Gastroesophageal sphincter (tissue), 4 donors: ENCODE measurements at regions not wholly inside any gene's neighbourhood (a gene's known extent, or its start where the extent isn't known, plus 50 kb on each side); places are given as distances from the start of the nearest gene placed in this dataset.

ENCODE experiments used
- ATAC-seq: fragments of 150-250 bp; one replicate; pipeline ENCODE4 v1.9.1; 2016; ENCODE audit warnings: mild to moderate bottlenecking, moderate library complexity
- H3K27ac ChIP-seq, 4 donors: fragments of 200-600 bp; sonication (generic) in 3 of 4; 1 replicate in 3 of 4; 2 replicates in 1 of 4; pipeline ENCODE4 v1.5.1; 2016 to 2019
- H3K27me3 ChIP-seq: fragments of 200-600 bp; sonication (generic); one replicate; pipeline ENCODE4 v1.5.1; 2019
- H3K36me3 ChIP-seq, 2 donors: fragments of 200-600 bp; sonication (generic); one replicate each; pipeline ENCODE4 v1.5.1; 2019; ENCODE audit warnings: control low read depth in 1 of 2
- H3K4me1 ChIP-seq, 3 donors: fragments of 200-600 bp; sonication (generic); 1 replicate in 2 of 3; 2 replicates in 1 of 3; pipeline ENCODE4 v1.5.1; 2016 to 2019; ENCODE audit warnings: control low read depth in 2 of 3
- H3K4me3 ChIP-seq, 2 donors: fragments of 200-600 bp; sonication (generic); one replicate each; pipeline ENCODE4 v1.5.1; 2019; ENCODE audit warnings: mild to moderate bottlenecking in 1 of 2, moderate library complexity in 1 of 2
- H3K9me3 ChIP-seq, 3 donors: fragments of 200-600 bp; sonication (generic); one replicate each; pipeline ENCODE4 v1.5.1; 2017 to 2019; ENCODE audit warnings: control low read depth in 2 of 3
- CTCF ChIP-seq, 4 experiments: fragments of 200-600 bp in 2 of 4; fragments of 450-650 bp in 2 of 4; sonication (generic) in 1 of 4; IDR thresholded peaks; one replicate each; pipeline ENCODE4 v1.5.1; 2017 to 2019; ENCODE audit warnings: antibody characterized with exemption in 4 of 4, mild to moderate bottlenecking in 2 of 4, moderate library complexity in 2 of 4
- EP300 ChIP-seq: sonication (generic); formaldehyde crosslinking; IDR thresholded peaks from one replicate; pipeline ENCODE4 v1.6.1; 2017; ENCODE audit warnings: antibody characterized with exemption, mild to moderate bottlenecking
- POLR2A ChIP-seq, 2 donors: fragments of 450-650 bp; IDR thresholded peaks; one replicate each; pipeline ENCODE4 v1.6.1; 2017; ENCODE audit warnings: antibody characterized with exemption in 2 of 2, mild to moderate bottlenecking in 2 of 2, moderate library complexity in 1 of 2
- POLR2AphosphoS5 ChIP-seq: sonication (generic); formaldehyde crosslinking; IDR thresholded peaks from one replicate; pipeline ENCODE4 v1.6.1; 2017; ENCODE audit warnings: antibody characterized with exemption
- WGBS, 2 donors: methylation state at CpG; one replicate each; pipeline ENCODE4 v1.1.5; 2018; ENCODE audit warnings: low coverage in 1 of 2; 5-methylcytosine and 5-hydroxymethylcytosine counted together

- WGBS, 2 donors = 22 to 31% methylated on average over 4 of the region's 4 CpGs
- peak overlapping the region in 1 of 4 donors; percentile 46 for H3K27ac ChIP-seq
- no peak for ATAC-seq
Measured at GRCh38 chr3:74537164-74537563, 77.3 kb downstream of the CNTN3 start.

GRCh38 chr3:74535281-74535680, 79.2 kb downstream of the CNTN3 start:
- TF ChIP-seq EP300 (no peak), POLR2AphosphoS5 (no peak), POLR2A (IDR thresholded peaks at IDR 0.05) (no peak), CTCF (IDR thresholded peaks at IDR 0.05) (no peak)
- WGBS, 2 donors = 61 to 68% methylated on average over 3 of the region's 3 CpGs
- no peaks in the 10 kb centered on the region for H3K9me3 ChIP-seq
- peaks cover 0 to 19% (median 3%) of the 10 kb centered on the region in 3 donors for H3K4me1 ChIP-seq
- no peak overlapping the region for H3K4me3 ChIP-seq
- H3K27ac ChIP-seq = no peak overlapping the region
- no peak for ATAC-seq
- no peaks in the 10 kb centered on the region for H3K36me3 ChIP-seq
- no peaks in the 10 kb centered on the region for H3K27me3 ChIP-seq

More at GRCh38 chr3:74537164-74537563, 77.3 kb downstream of the CNTN3 start:
- Histone ChIP-seq H3K9me3 (no peaks in the 10 kb centered on the region), H3K27me3 (no peaks in the 10 kb centered on the region), H3K4me1 (peaks cover 0 to 19% (median 3%) of the 10 kb centered on the region in 3 donors), H3K4me3 (no peak overlapping the region), H3K36me3 (no peaks in the 10 kb centered on the region)
- TF ChIP-seq POLR2A (IDR thresholded peaks at IDR 0.05) (no peak), CTCF (IDR thresholded peaks at IDR 0.05) (no peak)

- Histone ChIP-seq H3K4me3 (no peak overlapping the region), H3K9me3 (no peaks in the 10 kb centered on the region), H3K27ac (no peak overlapping the region), H3K36me3 (no peaks in the 10 kb centered on the region), H3K4me1 (peaks cover 0 to 12% (median 3%) of the 10 kb centered on the region in 3 donors), H3K27me3 (no peaks in the 10 kb centered on the region)
- TF ChIP-seq EP300 (no peak), POLR2AphosphoS5 (no peak), CTCF (IDR thresholded peaks at IDR 0.05) (no peak), POLR2A (IDR thresholded peaks at IDR 0.05) (no peak)
- no peak for ATAC-seq
- WGBS, 2 donors = 86 to 92% methylated on average over 2 of the region's 2 CpGs
Measured at GRCh38 chr3:74534611-74535010, 79.8 kb downstream of the CNTN3 start.

GRCh38 chr3:74532446-74532845, 82.0 kb downstream of the CNTN3 start:
- peaks cover 0 to 11% (median 2%) of the 10 kb centered on the region in 3 donors for H3K4me1 ChIP-seq
- no peaks in the 10 kb centered on the region for H3K27me3 ChIP-seq
- WGBS, 2 donors = 32% methylated on average over 3 to 4 of the region's 4 CpGs
- no peak overlapping the region for H3K4me3 ChIP-seq
- no peak overlapping the region for H3K27ac ChIP-seq
- H3K36me3 ChIP-seq = no peaks in the 10 kb centered on the region
- H3K9me3 ChIP-seq = no peaks in the 10 kb centered on the region
- peak; percentile 27 for ATAC-seq
- TF ChIP-seq EP300 = no peak
- no peak for TF ChIP-seq POLR2AphosphoS5
- TF ChIP-seq CTCF (IDR thresholded peaks at IDR 0.05) = no peak
- no peak for TF ChIP-seq POLR2A (IDR thresholded peaks at IDR 0.05)

GRCh38 chr3:74531491-74531890, 83.0 kb downstream of the CNTN3 start:
- H3K27me3 ChIP-seq = no peaks in the 10 kb centered on the region
- peaks cover 0 to 11% (median 0%) of the 10 kb centered on the region in 3 donors for H3K4me1 ChIP-seq
- 73 to 78% methylated on average over 4 of the region's 4 CpGs for WGBS, 2 donors
- H3K9me3 ChIP-seq = no peaks in the 10 kb centered on the region
- H3K36me3 ChIP-seq = no peaks in the 10 kb centered on the region
- TF ChIP-seq POLR2AphosphoS5 (no peak), CTCF (IDR thresholded peaks at IDR 0.05) (no peak), EP300 (no peak), POLR2A (IDR thresholded peaks at IDR 0.05) (no peak)
- no peak overlapping the region for H3K4me3 ChIP-seq
- ATAC-seq = no peak
- no peak overlapping the region for H3K27ac ChIP-seq
